ENCODE measurements at regions not wholly inside any gene's neighbourhood (a gene's known extent, or its start where the extent isn't known, plus 50 kb on each side); places are given as distances from the start of the nearest gene placed in this dataset.
A peak's percentile ranks its signal among the peaks of the same experiment; 100 is the strongest.
"Not testable (repeated sequence)": the region's sequence is repeated elsewhere in the genome, so short reads cannot be mapped to it uniquely, and the experiment has no call there.

DNA sequence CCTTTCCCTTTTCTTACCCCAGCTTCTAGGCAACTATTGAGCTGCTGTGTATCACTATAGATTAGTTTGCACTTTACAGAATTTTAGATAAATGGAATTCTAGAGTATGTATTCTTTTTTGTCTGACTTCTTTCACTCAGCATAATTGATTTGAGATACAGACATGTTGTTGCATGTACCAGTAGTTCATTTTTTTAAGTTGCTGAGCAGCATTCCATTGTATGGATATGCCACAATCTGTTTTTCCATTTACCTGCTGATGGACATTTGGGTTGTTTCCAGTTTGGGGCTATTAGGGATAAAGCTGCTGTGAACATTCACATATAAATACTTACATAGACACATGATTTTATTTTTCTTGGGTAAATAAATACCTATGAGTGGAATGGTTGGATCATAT is 135.7 kb downstream of the IGF1 start:
- H3K27ac Mint-ChIP-seq: no peak overlapping the region
- no peak for ATAC-seq
- no peak for DNase-seq (ENCODE audit: low spot score in 2 of 2)
- H3K9me3 Mint-ChIP-seq: peaks cover 0 to 4% of the 10 kb centered on the region in 2 donors
- H3K36me3 Mint-ChIP-seq: no peaks in the 10 kb centered on the region

DNA sequence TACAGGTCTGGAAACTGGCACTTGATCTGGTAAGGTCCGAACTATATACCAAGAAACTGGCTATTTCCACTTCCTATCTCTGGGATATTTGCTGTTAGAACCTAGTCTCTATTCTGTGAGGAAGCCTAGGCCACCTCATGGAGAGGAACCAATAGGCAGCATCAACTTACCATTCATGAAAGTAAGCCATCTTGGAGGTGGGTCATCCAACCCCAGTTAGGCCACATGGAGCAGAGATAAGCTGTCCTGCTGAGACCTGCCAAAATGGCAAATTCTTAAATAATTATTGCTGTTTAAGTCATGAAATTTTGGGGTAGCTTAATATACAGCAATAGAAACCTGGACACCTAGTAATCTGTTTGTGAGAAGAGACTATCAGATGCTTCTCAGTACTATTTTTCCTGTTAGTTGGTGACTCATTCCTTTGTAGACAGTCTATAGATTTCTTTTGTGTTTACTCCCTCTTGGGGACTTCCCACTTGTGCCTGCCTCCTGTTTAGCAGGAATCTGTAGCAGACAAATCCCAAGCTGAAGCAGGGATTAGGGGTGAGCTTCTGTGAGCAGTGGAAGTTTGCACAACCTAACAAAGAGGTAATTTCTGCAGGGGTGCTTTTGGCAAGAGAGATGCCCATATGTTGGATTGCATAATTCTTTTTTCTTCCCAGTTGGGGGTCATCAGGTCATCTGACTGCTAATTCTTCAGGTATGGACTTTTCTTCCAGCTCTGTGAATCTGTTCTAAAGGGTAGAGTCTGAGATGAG is 136.8 kb downstream of the IGF1 start:
- no peaks in the 10 kb centered on the region for H3K36me3 Mint-ChIP-seq
- DNase-seq (ENCODE audit: low spot score in 2 of 2) (no peak), ATAC-seq (no peak)
- no peak overlapping the region for H3K27ac Mint-ChIP-seq
- peaks cover 0 to 4% of the 10 kb centered on the region in 2 donors for H3K9me3 Mint-ChIP-seq

DNA sequence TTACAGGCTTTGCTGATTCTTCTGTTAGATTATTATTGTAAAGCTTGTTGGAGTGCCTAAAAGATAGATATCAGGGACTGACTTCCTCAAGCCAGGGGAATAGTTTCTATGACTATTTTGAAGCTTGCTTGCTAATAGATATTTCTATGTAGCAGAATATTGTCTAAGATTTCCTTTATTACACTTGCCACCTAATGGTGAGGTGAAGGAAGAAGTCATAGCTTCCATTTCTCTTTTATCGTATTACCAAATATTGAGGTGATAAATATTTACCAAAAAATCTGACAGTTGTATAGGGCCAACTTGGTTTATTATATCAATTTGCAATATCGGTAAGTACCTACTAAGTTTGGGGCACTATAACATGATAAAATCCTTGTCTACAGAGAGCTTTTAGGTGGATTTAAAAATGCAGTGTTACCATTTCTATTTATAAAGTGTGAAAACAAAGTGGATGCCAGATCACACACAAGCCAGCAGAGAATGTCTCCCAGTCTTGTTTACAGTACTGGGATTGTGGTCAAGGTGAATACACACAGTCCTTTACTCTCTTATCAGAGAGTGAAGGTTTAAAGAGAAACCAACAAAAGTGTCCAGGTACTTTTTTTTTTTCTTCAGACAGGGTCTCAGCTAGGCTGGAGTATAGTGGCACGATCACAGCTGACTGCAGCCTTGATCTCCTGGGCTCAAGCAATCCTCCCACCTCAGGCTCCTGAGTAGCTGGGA is 137.9 kb downstream of the IGF1 start:
- Mint-ChIP-seq H3K36me3 (peaks cover 0 to 5% of the 10 kb centered on the region in 2 donors), H3K9me3 (peaks cover 4 to 5% of the 10 kb centered on the region in 2 donors), H3K27ac (no peak overlapping the region)
- DNase-seq (ENCODE audit: low spot score in 2 of 2) (no peak), ATAC-seq (no peak)

DNA sequence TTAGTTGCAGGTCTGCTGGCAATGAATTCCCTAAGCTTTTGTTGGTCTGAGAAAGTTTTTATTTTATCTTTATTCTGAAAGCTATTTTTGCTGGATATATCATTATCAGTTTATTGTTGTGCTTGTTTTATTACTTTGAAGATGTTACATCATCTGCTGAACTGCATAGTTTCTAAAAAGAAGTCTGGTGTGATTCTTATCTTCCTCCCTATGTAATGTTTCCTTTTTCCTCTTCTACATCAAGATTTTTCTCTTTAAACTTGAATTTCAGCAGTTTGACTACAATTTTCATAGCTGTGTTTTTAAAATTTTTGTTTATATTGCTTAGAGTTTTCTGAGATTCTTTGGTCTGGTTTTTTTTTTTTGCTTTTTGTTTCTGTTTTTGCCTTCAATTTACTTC is 137.1 kb upstream of the PMCH start:
- no peak for ATAC-seq
- no peak for DNase-seq (ENCODE audit: low spot score in 2 of 2)
- Mint-ChIP-seq H3K27ac (no peak overlapping the region), H3K9me3 (peaks cover 12 to 15% of the 10 kb centered on the region in 2 donors), H3K36me3 (peaks cover 0 to 5% of the 10 kb centered on the region in 2 donors)

DNA sequence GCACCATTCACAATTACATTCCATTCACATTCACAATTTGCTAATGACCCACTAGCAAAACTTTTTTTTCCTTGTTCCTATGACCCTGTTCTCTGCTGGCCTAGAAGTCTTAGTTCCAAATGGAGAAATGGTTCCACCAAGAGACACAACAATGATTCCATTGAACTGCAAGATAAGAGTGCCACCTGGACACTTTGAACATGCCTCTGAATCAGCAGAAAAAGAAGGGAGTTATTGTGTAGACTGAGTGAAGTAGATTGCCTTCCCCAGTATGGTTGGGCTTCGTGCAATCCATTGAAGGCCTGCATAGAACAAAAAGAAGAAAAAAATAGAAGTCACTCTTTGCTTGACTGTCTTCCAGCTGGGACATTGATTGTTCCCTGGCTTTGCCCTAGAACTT is 133.8 kb upstream of the PMCH start:
- DNase-seq (ENCODE audit: low spot score in 2 of 2) (no peak), ATAC-seq (no peak)
- Mint-ChIP-seq H3K27ac (no peak overlapping the region), H3K36me3 (no peaks in the 10 kb centered on the region), H3K9me3 (peaks cover 7 to 15% of the 10 kb centered on the region in 2 donors)

DNA sequence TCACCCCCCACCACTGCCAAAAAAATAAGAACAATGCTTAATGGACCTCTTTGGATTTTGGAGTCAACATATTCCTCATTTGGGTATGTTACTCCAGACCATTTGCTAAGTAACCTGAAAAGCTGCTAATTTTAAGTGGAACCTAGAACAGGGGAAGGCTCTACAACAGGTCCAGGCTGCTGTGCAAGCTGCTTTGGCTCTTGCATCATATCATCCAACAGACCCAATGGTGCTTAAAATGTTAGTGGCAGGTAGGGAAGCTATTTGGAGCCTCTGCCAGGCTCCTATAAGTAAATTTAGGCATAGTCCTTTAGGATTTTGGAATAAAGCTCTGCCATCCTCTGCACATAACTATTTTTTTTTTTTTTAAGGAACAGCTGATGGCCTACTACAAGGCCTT is 132.2 kb upstream of the PMCH start:
- no peak overlapping the region for H3K27ac Mint-ChIP-seq
- ATAC-seq: no peak
- peaks cover 0 to 15% of the 10 kb centered on the region in 2 donors for H3K9me3 Mint-ChIP-seq
- peaks cover 0 to 9% of the 10 kb centered on the region in 2 donors for H3K36me3 Mint-ChIP-seq
- DNase-seq (ENCODE audit: low spot score in 2 of 2): no peak

DNA sequence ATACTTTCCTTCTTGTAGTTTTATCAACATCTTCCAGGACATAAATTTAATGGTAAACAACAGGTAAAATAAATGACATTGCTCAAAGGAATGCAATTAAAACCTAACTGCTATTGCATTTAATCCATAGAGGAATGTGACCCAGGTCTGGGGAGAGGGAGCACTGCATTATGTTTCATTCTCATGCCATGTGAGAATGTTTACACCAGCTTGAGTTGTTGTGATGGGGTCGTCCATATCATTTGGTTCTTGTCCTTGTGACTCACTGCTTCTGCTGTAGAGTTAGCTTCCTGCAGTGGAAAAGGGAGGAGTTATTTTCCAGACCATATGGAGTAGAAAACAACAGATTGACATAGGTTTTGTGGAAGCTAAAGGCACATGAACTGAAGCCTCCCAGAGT is 129.3 kb upstream of the PMCH start:
- DNase-seq (ENCODE audit: low spot score in 2 of 2) (no peak), ATAC-seq (no peak)
- Mint-ChIP-seq H3K9me3 (peaks cover 3 to 10% of the 10 kb centered on the region in 2 donors), H3K27ac (no peak overlapping the region), H3K36me3 (peaks cover 0 to 9% of the 10 kb centered on the region in 2 donors)

DNA sequence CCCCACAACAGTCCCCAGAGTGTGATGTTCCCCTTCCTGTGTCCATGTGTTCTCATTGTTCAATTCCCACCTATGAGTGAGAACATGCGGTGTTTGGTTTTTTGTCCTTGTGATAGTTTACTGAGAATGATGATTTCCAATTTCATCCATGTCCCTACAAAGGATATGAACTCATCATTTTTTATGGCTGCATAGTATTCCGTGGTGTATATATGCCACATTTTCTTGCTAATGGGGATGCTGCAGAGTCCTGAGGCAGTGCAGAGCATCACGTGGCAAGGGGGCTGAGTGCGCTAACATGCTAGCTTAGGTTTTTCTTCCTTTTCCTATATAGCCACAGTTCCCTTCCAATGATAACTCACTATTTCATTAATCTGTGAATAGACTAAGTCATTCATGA is 127.5 kb upstream of the PMCH start:
- H3K27ac Mint-ChIP-seq; H3K36me3 Mint-ChIP-seq; ATAC-seq; DNase-seq (ENCODE audit: low spot score in 2 of 2); H3K9me3 Mint-ChIP-seq: not testable (repeated sequence)

DNA sequence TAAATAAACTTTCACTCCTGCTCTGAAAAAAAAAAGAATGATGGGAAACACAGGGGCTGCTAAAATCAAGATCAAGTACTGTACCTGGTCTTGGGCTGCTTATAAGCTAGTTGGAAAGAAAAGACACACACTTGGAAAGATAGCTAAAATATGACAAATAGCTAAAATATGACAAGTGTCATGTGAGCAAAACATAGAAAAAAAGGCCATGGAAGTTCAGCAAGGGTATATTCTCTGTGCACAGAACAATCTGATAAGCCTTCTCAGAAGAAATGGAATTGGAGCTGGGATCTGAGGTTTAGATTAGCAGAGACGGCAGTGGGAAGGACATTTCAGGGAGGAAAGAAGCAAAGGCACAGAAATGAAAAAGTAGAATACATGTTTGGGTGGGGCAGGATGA is 126.2 kb upstream of the PMCH start:
- H3K9me3 Mint-ChIP-seq: peaks cover 8 to 9% of the 10 kb centered on the region in 2 donors
- DNase-seq (ENCODE audit: low spot score in 2 of 2) (no peak), ATAC-seq (no peak)
- peaks cover 0 to 9% of the 10 kb centered on the region in 2 donors for H3K36me3 Mint-ChIP-seq
- no peak overlapping the region for H3K27ac Mint-ChIP-seq

DNA sequence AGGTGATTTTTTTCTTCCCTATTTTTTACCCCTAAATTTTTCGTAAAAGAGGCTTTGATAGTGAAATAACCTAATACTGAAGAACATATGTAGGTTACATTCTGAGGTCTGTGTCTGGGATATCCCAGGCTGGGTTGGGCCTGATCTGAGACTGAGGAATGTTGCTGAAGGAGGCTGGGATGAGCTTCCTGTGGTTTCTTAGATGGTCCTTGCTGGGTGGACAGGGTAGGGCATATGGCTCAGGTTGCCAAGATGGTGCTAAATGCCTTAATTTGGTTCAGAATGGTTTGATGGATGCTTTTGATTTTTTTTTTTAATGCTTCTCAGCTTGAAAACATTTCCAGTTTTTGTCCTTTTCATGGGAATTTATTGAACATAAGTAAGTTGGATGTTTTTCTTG is 124.6 kb upstream of the PMCH start:
- no peak for DNase-seq (ENCODE audit: low spot score in 2 of 2)
- H3K36me3 Mint-ChIP-seq: peaks cover 0 to 9% of the 10 kb centered on the region in 2 donors
- no peak overlapping the region for H3K27ac Mint-ChIP-seq
- no peak for ATAC-seq
- peaks cover 8 to 9% of the 10 kb centered on the region in 2 donors for H3K9me3 Mint-ChIP-seq

DNA sequence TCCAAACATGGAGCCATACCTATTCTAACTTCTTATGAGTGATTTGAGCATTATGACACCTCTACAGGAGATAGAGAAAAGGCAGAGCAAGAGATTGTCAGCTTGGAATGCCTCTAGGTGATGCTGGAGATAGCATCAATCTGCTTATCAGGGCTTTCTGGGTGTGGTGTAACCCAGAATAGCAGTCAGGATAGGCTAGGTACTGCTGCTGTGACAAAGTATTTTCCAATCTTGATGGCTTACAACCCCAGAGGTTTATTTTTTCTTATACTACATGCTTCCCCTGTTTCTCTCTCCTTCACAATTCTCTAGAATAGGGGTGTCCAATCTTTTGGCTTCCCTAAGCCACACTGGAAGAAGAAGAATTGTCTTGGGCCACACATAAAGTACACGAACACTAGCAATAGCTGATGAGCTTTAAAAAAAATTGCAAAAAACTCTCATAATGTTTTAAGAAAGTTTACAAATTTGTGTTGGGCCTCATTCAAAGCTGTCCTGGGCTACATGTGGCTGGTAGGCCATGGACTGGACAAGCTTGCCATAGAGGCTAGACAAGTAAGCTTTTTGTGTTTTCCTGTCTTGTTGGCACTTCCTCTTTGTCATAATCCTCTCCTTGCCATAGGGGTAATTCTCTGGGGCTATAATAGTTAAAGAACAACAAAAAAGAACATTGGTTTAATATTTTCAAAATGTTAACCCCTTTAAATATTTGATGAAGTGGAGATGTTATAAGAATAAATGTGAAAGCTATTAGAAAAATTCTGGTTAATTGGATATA is 123.9 kb upstream of the PMCH start:
- Mint-ChIP-seq H3K9me3 (peaks cover 8 to 9% of the 10 kb centered on the region in 2 donors), H3K27ac (no peak overlapping the region), H3K36me3 (peaks cover 0 to 9% of the 10 kb centered on the region in 2 donors)
- no peak for ATAC-seq
- DNase-seq (ENCODE audit: low spot score in 2 of 2): no peak

DNA sequence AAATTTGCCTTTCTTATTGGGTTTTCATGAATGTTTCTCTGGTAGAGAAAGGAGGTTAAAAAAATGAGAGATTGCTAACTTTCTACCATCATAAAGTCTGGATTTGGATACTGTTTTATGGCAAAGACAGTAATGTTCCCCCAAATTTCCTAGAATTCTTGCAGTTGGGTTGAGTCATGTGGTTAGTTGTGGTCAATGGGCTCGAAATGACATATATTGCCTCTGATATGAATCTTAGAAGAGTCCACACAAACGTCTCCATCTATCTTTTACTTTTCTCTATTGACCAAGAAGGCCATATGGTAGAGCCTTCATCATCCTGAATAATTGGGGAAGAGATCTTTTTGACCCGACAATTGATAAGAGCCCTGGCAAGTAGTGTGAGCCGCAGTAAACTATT is 119.5 kb upstream of the PMCH start:
- DNase-seq (ENCODE audit: low spot score in 2 of 2): no peak
- Mint-ChIP-seq H3K36me3 (no peaks in the 10 kb centered on the region), H3K9me3 (peaks cover 0 to 7% of the 10 kb centered on the region in 2 donors), H3K27ac (no peak overlapping the region)
- ATAC-seq: no peak

DNA sequence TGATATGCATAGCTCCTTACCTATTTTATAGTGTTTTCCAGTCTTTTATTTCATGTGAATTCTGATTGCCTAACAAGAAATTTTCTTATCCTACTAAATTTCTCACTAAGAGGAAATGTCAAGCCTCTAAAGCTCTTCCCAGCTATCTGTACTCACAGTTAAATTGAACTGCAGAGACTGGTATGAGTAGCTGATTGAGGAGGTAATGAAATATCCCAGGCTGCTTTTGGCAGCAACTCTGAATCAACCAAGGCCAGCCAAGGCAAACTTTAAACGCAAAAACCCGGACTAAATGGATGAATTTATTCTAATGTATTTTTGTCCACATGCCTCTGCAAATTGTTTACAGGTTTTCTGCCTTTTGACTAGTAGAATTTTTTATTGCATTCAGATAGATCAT is 119.1 kb upstream of the PMCH start:
- ATAC-seq (no peak), DNase-seq (ENCODE audit: low spot score in 2 of 2) (no peak)
- Mint-ChIP-seq H3K27ac (no peak overlapping the region), H3K9me3 (peaks cover 0 to 7% of the 10 kb centered on the region in 2 donors), H3K36me3 (no peaks in the 10 kb centered on the region)

DNA sequence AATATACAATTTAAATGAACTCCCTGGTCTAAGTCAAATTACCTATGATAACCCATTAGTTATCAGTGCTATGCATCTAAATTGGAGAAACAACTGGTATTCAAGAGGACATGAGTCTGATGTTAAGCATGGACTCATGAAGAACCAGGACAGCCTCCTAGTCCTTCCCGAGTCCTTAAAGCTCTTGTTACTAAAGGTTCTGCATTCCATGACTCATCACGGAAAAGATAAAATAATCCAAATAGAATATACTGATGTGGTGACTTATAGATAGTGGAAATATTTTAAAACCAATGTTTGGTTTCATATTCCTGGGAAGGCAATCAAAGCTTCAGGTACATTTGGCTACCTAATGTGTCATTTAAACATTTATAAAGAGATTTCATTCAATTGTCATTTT is 117.2 kb upstream of the PMCH start:
- H3K9me3 Mint-ChIP-seq: no peaks in the 10 kb centered on the region
- no peak for DNase-seq (ENCODE audit: low spot score in 2 of 2)
- no peaks in the 10 kb centered on the region for H3K36me3 Mint-ChIP-seq
- no peak for ATAC-seq
- H3K27ac Mint-ChIP-seq: no peak overlapping the region

DNA sequence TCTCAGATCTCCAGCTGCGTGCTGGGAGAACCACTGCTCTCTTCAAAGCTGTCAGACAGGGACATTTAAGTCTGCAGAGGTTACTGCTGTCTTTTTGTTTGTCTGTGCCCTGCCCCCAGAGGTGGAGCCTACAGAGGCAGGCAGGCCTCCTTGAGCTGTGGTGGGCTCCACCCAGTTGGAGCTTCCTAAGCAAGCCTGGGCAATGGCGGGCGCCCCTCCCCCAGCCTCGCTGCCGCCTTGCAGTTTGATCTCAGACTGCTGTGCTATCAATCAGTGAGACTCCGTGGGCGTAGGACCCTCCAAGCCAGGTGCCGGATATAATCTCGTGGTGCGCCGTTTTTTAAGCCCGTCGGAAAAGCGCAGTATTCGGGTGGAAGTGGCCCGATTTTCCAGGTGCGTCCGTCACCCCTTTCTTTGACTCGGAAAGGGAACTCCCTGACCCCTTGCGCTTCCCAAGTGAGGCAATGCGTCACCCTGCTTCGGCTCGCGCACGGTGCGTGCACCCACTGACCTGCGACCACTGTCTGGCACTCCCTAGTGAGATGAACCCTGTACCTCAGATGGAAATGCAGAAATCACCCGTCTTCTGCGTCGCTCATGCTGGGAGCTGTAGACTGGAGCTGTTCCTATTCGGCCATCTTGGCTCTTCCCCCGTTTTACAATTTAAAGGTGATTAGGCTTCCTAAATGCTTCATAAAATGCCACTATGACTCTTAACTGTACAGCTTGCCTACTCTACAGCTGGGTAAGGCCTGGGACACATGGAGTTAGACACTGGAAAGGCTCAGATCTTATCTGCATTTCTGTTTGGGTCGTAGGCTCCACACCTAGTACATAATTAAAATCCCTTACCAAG is 115.7 kb upstream of the PMCH start:
- not testable (repeated sequence) for H3K27ac Mint-ChIP-seq; H3K36me3 Mint-ChIP-seq; DNase-seq (ENCODE audit: low spot score in 2 of 2); H3K9me3 Mint-ChIP-seq; ATAC-seq

DNA sequence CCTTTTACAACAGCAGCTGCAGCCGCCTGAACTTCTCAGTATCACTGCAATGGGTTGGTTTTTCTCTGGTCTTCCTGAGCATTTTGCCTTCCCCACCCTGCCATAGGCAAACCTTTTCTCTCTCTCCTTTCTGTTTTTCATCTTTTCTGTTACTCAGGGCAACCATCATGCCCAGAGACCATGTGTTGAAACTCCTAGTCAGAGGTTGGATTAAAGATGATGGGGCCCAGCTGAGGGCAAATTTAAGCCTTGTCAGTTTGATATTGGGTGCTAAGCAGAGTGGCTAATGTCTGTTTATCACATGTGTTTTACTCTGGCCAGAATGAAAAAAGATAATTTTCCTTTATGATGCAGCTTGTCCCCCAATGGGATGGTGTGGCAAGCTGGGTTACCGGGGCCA is 107.9 kb upstream of the PMCH start:
- DNase-seq (ENCODE audit: low spot score in 2 of 2) (no peak), ATAC-seq (no peak)
- H3K36me3 Mint-ChIP-seq: peaks cover 5 to 10% of the 10 kb centered on the region in 2 donors
- peak overlapping the region in 1 of 2 donors; percentile 22 for H3K27ac Mint-ChIP-seq
- H3K9me3 Mint-ChIP-seq: peaks cover 4 to 13% of the 10 kb centered on the region in 2 donors
